HTR-8/SVneo (cell line): ENCODE measurements at regions not wholly inside any gene's neighbourhood (a gene's known extent, or its start where the extent isn't known, plus 50 kb on each side); places are given as distances from the start of the nearest gene placed in this dataset.
"Not testable (repeated sequence)": the region's sequence is repeated elsewhere in the genome, so short reads cannot be mapped to it uniquely, and the experiment has no call there.

Experiments
- DNase-seq: peaks from one replicate; pipeline ENCODE4 v3.0.0; 2011; ENCODE audit warnings: low spot score, mixed read lengths; ENCODE audit not compliant: insufficient read length
- FAIRE-seq: peaks from 2 replicates; lab custom pipeline; 2011; peaks lifted over from hg19 to GRCh38; lab: Jason Lieb, UNC

DNA sequence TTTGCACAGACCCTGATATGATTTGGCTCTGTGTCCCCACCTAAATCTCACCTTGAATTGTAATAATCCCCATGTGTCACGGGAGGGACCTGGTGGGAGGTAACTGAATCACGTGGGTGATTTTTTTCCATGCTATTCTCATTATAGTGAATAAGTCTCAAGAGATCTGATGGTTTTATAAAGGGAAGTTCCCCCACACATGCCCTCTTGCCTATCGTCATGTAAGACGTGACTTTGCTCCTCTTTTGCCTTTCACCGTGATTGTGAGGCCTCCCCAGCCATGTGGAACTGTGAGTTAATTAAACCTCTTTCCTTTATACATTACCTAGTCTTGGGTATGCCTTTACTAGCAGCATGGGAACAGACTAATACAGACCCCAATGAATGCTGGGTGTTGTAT, 347.4 kb downstream of the TUSC7 start:
- DNase-seq, FAIRE-seq: not testable (repeated sequence)

DNA sequence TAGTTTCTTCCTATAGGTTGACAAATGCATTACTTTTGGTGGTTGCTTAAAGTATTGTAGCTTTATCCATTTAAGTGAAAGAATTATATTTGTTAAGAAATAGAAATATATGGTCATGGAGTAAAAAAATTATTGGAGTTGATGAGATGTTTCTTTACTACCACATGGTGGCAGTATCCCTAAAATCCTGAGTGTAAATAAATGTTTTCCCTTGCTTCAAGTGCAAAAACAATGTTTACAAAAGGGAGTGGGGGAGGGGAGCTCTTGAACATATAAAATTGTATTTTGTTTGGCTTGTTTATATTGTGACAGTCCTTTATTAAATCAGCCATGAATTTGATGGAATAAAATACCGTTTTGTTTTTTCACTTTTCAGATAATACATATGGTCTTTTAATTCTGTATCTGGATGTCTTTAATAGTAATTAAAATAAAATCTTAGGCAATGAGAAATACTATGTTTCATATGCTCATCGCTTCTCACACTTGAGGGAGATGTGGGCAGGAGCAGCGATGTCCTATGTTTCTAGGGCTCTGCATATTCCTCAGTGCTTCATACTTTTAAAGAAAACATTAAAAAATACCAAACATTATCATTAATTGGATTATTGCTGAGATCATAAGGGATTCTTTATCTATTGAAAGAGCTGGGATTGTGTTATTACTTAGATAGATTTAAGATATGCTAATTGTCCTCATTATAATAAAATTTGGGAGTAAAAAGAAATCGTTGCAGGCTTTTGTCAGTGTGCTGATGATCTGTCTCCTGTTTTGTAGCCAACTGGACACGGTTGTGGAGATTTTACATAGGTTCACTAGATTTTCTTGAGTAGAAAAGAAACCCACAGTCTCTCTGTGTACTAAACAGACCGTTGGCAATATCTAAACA, 349.7 kb downstream of the TUSC7 start:
- DNase-seq (no peak), FAIRE-seq (no peak)

DNA sequence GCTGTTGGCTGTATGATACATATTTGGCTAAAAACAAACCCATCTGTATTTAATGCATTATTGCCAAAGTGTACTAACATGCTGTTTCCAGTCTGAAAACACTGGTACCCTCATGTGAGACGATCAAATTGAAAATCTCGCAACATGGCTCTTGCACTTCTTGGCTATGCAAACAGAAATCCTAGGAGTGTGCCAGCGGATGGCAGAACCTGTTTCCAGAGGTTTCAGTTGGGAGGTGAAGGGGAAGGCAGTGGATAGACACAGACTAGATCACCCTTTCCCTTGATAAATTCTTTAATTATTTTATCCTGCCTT, 350.3 kb downstream of the TUSC7 start:
- FAIRE-seq, result no peak

DNA sequence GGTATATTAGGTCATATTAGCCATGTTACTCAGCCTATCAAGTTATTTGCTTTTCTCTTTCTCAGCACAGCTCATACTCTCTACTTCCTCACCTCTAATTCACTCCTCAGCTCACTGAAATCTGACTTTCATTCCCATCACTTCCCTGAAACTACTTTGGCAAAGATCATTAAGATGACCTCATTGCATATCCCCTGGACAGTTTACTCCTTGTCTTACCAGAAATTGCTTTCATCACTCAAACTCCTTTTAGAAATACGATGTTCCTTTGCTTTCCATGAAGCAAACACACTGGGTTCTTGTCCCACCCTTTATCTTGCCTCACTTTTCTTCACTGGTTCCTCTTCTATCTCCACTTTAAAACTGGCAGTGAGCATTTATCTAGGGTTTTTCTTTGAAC, 354.4 kb downstream of the TUSC7 start:
- DNase-seq (no peak), FAIRE-seq (no peak)

More for the DNA sequence above, 350.3 kb downstream of the TUSC7 start:
- DNase-seq, result no peak

DNA sequence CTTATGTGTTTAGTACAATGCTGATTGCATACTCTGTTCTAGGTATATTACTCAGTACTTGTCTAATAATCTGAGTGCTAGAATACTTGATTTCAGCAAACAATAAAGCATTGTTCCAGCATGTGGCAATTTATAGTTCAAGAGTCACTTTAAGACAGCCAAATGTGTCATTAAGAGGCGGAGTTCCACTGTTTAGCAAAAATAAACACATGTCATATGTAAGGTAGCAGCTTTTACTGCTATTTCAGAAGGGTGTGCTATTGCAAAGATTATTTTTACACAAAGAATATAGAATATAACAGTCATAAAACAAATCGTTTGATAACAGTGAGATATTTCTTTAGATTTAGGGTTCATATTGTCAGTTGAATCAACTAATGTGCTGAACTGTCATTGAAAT, 358.7 kb downstream of the TUSC7 start:
- no peak for DNase-seq
- FAIRE-seq, result no peak

DNA sequence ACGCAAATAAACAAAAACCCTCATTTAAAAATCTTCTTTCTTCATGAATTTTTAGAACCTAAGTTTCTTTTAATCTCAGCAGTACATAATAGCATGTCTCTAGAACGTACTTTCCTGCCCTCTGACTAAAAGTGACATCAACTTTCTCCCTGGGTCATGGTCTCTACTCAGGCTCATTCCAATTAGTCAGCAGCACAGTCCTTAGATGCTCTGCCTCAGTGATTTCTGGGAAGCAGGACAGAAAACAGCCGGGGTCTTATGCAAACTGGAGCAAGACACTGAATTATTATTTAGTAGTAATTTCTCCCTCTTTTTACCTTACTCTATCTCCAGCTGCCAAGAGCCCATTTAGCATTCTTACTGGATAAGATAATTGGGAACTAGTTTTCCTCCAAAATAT, 365.2 kb downstream of the TUSC7 start:
- FAIRE-seq, result no peak

DNA sequence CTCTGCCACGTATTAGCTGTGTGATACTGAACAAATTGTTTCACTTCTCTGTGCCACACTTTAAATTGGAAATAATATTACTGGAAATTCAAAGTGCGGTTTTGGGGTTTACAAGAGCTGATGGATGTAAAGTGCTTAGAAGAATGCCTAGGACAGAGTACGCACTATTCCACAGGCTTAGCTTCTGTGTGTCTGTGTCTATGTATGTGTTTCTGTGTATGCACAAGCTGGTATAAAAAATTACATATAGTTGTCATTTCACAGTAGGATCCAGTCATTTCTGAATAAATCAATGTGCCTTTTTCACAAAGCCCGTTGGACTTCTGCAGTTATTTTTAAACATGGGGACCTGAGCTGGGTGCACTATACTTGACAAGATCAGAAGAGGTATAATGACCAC, 370.4 kb downstream of the TUSC7 start:
- no peak for DNase-seq
- no peak for FAIRE-seq

More for the DNA sequence above, 365.2 kb downstream of the TUSC7 start:
- no peak for DNase-seq

DNA sequence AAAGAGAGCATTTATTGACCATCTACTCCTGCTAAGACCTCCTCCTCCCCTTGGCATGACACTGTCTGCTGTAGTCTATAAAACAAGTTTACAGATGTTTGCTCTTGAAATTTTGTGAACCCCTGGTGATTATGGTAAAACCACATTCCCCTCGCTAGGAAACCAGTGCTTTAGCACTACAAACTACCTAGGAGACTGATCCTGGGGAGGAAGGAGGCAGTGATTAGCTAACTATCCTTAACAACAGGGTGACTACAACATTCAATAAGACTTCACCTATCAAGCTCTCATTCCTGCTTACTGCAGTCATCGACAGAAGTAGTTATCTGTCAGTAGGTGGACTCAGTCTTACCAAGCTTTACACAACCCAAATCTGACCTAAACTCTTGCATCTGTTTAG, 371.3 kb downstream of the TUSC7 start:
- FAIRE-seq (no peak), DNase-seq (no peak)

DNA sequence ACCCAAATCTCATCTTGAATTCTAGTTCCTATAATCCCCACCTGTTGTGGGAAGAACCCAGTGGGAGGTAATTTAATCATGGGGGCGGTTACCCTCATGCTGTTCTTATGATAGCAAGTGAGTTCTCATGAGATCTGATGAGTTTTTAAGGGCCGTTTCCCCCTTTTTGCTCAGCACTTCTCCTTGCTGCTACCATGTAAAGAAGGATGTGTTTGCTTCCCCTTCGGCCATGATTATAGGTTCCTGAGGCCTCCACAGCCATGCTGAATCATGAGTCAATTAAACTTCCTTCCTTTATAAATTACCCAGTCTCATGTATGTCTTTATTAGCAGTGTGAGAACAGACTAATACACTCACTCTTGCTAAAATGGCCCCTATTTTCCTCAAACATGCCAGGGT, 374.7 kb downstream of the TUSC7 start:
- FAIRE-seq (no peak), DNase-seq (no peak)

DNA sequence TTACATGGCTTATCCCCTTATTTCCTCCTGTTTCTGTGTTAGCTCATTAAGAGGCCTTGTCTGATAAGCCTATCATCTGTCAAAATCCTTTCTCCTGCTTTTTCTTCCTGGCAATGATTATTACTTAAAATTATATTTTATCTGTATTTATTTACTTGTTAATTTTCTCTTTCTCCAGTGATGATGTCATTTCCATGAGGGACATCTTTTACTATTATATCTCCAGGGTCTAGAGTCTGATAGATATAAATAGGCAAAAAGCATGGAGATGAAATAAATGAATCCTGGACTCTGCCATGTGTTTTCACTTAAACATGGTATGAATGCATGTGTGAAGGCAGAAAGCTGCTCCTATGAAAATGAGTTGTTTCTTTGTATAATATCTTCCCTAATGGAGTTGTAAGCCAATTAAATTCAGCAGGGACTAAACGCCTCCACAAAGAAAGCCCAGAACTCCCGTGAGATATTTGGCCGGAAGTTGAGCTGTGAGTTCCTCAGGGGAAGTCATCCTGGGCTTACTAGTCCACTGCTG, 375.2 kb downstream of the TUSC7 start:
- DNase-seq (no peak), FAIRE-seq (no peak)

DNA sequence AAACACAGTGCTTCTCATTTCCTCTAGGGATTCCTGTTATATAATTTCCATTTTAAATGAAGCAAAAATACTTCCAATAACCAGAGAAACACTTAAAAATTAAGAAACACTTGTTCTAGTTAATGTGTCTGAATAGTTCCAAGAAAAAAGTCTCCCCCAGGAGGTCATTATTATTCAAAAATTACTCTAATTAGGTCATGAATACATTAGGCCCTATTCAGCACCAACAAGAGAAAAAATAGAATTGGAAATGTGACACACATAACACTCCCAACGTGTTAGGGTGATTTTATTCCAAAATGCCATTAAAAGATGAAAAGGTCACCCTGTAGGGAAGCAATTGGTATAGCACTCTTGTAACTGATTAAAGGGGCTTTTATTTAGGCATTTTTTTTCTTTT, 382.1 kb downstream of the TUSC7 start:
- no peak for DNase-seq
- no peak for FAIRE-seq

DNA sequence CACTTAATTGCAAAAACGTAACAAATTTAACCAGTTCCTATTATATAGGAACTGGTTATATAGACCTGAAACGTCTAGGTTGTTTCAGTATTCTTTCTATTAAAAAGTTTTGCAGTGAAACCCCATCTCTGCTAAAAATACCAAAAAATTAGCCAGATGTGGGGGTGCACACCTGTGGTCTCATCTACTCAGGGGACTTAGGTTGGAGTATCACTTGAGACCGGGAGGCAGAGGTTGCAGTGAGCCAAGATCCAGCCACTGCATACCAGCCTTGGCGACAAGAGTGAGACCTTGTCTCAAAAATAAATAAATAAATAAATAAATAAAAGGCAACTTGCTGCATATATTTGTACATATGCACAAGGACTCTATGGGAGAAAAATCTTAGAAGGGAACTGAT, 387.0 kb downstream of the TUSC7 start:
- FAIRE-seq (no peak), DNase-seq (no peak)

DNA sequence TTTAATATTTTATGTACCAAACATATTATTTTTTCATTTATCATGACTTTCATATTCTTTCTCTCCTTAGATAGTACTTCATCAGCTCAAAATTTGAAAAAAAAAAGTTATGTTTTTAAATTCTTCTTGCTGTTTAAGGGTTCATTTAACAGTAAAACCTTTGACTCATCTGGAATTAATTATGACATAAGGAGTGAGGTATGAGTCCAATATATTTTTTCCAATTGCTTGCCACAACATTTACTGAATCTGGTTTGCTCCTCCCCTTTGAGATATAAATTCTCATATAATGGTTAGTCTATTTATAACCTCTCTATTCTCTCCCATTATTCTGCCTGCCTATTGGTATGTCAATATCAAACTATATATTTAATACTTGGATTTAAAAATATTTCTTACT, 387.8 kb downstream of the TUSC7 start:
- DNase-seq, result no peak
- FAIRE-seq, result no peak

DNA sequence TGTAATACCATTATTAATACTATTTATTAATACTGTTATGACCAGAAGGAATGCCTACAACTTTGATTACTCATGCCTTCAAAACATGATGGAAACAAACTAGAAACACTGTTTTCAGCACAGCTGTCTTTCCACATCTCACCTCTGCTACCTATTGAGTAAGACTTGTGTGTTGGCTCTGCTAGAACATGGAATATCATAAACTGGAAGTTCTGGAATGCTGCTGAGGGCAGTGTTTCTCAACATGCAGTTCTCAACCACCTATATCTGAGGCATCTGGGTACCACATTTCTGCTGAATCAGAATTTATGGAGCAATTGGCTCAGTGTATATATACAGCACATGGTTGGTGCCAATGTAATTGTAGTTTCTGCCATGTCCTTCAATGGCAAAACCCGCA, 392.1 kb downstream of the TUSC7 start:
- no peak for DNase-seq
- no peak for FAIRE-seq

DNA sequence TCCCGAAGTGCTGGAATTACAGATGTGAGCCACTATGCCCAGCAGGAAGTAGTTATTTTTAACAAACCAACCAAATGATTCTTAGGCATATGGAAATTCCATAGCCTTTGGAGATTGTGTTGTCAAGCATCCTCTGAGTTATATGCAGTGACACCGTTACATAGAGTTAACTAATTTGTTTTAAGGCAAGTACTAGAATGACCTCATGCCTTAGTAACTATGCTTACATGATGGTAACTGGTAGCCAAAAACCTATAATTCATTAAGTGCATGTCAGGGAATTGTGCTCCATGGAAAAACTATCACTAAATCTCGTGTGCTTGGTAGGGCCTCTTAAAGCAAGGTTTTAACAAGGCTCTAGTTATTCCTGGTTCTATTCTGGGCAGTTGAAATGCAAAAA, 392.8 kb downstream of the TUSC7 start:
- DNase-seq, result no peak
- FAIRE-seq, result no peak

DNA sequence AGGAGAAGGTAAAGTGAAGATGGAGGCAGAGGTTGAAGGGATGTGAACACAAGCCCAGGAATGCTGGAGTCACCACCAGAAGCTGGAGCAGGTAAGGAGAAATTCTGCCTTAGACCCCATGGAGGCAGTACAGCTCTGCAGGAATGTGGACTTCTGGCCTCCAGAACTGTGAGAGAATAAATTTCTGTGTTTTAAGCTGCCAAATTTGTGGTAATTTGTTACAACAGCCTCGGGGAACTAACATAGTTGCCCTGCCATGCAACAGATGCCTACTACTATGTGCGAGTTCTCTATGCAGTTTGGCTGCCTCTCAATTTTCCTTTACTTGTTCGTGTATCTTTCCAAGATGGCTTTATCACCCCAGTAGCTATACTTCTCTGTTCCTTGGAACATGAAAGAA, 394.1 kb downstream of the TUSC7 start:
- no peak for FAIRE-seq

DNA sequence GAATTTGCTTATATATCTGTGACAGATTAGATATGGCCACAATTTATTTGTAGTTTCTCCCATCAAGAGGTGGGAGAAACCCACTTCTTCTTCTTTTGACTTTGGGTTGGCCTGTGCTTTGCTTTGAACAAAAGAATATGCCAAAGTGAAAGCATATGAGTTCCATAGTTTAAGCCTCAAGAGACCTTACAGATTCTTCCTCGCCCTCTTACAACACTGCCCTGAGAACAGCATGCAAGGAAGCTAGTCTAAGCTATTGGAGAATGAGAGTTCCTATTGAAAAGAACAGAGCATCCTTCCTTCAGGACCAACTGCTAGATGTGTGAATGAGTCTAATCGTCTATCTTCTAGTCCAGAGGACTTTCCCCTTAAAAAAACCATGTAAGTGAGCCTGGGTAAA, 394.8 kb downstream of the TUSC7 start:
- DNase-seq (no peak), FAIRE-seq (no peak)

More for the DNA sequence above, 394.1 kb downstream of the TUSC7 start:
- no peak for DNase-seq

DNA sequence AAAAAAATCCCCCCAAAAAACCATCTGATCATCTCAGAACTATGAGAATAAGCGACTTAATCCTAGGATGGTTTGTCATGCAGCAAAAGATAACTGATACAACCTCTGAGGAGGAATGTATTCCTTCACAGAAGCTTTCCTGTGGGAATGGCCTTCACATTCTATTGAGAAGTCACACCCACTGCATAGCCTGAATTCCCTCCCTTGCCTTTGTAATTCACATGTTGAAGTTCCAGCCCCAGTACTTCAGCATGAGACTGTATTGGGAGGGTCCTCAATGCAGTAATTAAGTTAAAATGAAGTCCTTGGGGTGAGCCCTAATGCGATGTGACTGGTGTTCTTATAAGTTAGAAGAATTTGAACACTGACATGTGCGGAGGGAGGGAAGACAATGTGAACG, 395.2 kb downstream of the TUSC7 start:
- no peak for DNase-seq
- no peak for FAIRE-seq

DNA sequence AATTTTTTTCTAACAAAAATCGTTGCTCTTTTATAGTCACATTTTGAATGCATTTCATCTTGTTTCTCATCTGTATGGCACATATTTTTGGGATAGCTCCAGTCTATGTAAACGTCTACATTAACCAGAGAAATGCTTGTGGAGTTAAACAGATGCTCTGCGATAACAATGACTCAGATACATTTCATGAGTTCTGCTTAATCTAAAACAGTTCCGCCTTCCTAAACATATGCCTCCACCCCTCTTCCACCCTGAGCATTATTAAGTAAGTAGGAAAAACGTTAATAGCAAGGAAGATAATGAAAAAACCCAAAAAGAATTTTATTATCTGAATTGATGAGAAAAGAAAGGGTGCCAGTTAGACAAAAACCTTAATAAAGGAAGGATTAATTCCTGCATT, 396.1 kb downstream of the TUSC7 start:
- no peak for FAIRE-seq

DNA sequence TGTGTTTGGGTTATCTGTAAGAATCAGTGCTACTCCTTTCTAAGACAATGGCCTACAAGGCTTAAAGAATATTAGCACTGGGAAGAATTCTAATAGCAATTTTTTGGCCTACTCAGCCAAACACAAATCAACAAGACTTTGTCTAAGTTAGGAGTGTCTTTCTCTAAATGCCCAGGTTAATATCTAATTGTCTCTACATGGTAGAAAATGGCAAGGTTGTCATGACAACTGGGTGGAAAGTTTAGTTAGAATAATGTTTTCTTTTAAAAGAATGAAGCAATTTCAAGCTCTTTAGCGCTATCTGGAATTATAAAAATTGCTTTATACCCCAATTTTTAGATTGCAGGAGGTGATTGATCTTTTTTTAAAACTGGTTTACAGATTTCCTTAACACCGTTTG, 396.8 kb downstream of the TUSC7 start:
- DNase-seq (no peak), FAIRE-seq (no peak)

More for the DNA sequence above, 396.1 kb downstream of the TUSC7 start:
- DNase-seq, result no peak

DNA sequence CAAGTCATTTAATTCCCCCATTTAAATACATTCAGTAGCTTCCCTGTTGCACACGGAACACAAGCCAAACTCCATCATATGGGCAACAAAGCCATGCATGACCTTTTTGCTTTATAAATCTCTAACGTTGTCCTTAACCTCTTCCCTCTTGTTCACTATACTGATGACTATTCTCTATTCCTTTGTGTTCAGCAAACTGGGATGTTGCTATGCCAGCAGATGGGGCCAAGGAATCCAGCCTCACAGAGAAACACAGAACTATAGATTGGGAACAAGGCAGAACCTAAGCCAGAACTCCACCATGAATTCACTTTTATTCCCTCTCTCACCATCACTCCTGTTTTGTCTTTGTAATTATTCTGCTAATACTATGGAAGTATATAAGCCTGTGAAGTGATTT, 398.4 kb downstream of the TUSC7 start:
- FAIRE-seq, result no peak

DNA sequence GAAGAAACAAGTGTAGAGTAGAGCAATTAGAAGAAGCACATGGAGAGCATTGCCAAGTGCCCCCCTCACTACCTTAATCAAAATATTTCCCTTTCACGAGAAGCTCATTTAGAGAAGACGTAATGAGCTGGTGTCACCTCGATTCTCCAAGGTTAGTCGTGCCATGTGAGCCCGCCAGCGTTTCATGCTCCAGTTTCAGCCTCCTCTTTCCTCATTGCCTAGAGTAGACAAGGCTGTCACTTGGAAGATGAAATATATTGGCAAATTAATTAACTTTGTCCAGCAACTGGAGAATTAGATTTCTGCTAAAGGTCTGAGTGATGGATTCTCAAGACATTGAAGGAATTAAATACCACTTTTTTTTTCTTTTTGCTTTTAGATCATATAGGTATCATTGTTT, 399.6 kb downstream of the TUSC7 start:
- DNase-seq (no peak), FAIRE-seq (no peak)

More for the DNA sequence above, 398.4 kb downstream of the TUSC7 start:
- no peak for DNase-seq
